GM21447 (cell line): ENCODE measurements at regions not wholly inside any gene's neighbourhood (a gene's known extent, or its start where the extent isn't known, plus 50 kb on each side); places are given as distances from the start of the nearest gene placed in this dataset.
"Not testable (repeated sequence)": the region's sequence is repeated elsewhere in the genome, so short reads cannot be mapped to it uniquely, and the experiment has no call there.

Source experiments
- ATAC-seq: cut with Tn5 transposase; IDR thresholded peaks from one replicate; pipeline ENCODE4 v1.9.1; 2021; ENCODE audit not compliant: unreplicated experiment

- ATAC-seq: no peak
These were observed 104.3 kb upstream of the FRMD4B start for GRCh38 chr3:69490235-69490634.

GRCh38 chr3:69488026-69488425 lies 102.1 kb upstream of the FRMD4B start:
- ATAC-seq: no peak

- no peak for ATAC-seq
These were observed 99.6 kb upstream of the FRMD4B start for GRCh38 chr3:69485489-69485888.

GRCh38 chr3:69484507-69485393 lies 98.9 kb upstream of the FRMD4B start:
- ATAC-seq: no peak

GRCh38 chr3:69483449-69483848 lies 97.6 kb upstream of the FRMD4B start:
- ATAC-seq: no peak

- not testable (repeated sequence) for ATAC-seq
These were observed 95.1 kb upstream of the FRMD4B start for GRCh38 chr3:69480986-69481385.

GRCh38 chr3:69474186-69474585 lies 88.3 kb upstream of the FRMD4B start:
- ATAC-seq: no peak

GRCh38 chr3:69472093-69472492 lies 86.2 kb upstream of the FRMD4B start:
- no peak for ATAC-seq

- no peak for ATAC-seq
These were observed 77.6 kb upstream of the FRMD4B start for GRCh38 chr3:69463531-69463930.

- ATAC-seq: no peak
These were observed 76.9 kb upstream of the FRMD4B start for GRCh38 chr3:69462826-69463100.

GRCh38 chr3:69462022-69462825 lies 76.3 kb upstream of the FRMD4B start:
- no peak for ATAC-seq

- ATAC-seq: no peak
These were observed 74.1 kb upstream of the FRMD4B start for GRCh38 chr3:69460034-69460433.

- no peak for ATAC-seq
These were observed 73.0 kb upstream of the FRMD4B start for GRCh38 chr3:69458803-69459365.

- ATAC-seq: no peak
These were observed 70.7 kb upstream of the FRMD4B start for GRCh38 chr3:69456631-69457030.

- ATAC-seq: no peak
These were observed 68.4 kb upstream of the FRMD4B start for GRCh38 chr3:69454204-69454787.

GRCh38 chr3:69452295-69452694 lies 66.4 kb upstream of the FRMD4B start:
- no peak for ATAC-seq

GRCh38 chr3:69451594-69451993 lies 65.7 kb upstream of the FRMD4B start:
- ATAC-seq: no peak

GRCh38 chr3:69448877-69449276 lies 63.0 kb upstream of the FRMD4B start:
- ATAC-seq: no peak

GRCh38 chr3:69446402-69447072 lies 60.6 kb upstream of the FRMD4B start:
- no peak for ATAC-seq

GRCh38 chr3:69445498-69445897 lies 59.6 kb upstream of the FRMD4B start:
- ATAC-seq: no peak

GRCh38 chr3:69445024-69445423 lies 59.1 kb upstream of the FRMD4B start:
- ATAC-seq: no peak
